ENCODE measurements at regions not wholly inside any gene's neighbourhood (a gene's known extent, or its start where the extent isn't known, plus 50 kb on each side); places are given as distances from the start of the nearest gene placed in this dataset.

- TF ChIP-seq GATA3 (IDR thresholded peaks at IDR 0.05; ENCODE audit: low read depth, low read length) (no peak), GATA2 (IDR thresholded peaks at IDR 0.05; ENCODE audit: low read depth, low read length) (no peak)
Observed at GRCh38 chr15:69604072-69604411, 151.4 kb downstream of the RPLP1 start.
